GM12873 (cell line): ENCODE measurements at regions not wholly inside any gene's neighbourhood (a gene's known extent, or its start where the extent isn't known, plus 50 kb on each side); places are given as distances from the start of the nearest gene placed in this dataset.

Experiments
- TF ChIP-seq, protein P1 (sequence below): IDR thresholded peaks from 2 replicates; pipeline ENCODE4 v1.5.1; 2012; ENCODE audit warnings: low read depth, mild to moderate bottlenecking, moderate library complexity, low read length, control low read depth; ENCODE audit not compliant: insufficient read depth; ENCODE audit errors: missing control alignments

DNA sequence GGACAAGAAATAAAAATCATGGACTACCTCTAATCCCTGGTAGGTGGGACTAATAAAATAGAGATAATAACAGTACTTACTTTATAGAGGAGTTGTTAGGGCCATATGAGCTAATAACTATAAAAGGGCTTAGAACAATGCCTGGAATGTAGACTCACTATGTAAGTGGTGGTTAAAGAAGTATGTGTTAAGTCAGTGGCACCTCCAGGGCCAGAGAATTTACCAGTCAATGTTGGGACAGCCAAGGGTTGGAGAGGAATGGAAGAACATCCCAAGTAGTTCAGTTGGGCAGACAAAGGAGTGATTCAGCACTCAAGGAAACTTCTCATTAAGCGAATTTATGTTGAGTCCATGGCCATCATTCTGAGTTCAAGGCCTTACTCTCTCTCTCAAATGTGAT is 116.8 kb downstream of the OTOR start:
- TF ChIP-seq, protein P1, sequence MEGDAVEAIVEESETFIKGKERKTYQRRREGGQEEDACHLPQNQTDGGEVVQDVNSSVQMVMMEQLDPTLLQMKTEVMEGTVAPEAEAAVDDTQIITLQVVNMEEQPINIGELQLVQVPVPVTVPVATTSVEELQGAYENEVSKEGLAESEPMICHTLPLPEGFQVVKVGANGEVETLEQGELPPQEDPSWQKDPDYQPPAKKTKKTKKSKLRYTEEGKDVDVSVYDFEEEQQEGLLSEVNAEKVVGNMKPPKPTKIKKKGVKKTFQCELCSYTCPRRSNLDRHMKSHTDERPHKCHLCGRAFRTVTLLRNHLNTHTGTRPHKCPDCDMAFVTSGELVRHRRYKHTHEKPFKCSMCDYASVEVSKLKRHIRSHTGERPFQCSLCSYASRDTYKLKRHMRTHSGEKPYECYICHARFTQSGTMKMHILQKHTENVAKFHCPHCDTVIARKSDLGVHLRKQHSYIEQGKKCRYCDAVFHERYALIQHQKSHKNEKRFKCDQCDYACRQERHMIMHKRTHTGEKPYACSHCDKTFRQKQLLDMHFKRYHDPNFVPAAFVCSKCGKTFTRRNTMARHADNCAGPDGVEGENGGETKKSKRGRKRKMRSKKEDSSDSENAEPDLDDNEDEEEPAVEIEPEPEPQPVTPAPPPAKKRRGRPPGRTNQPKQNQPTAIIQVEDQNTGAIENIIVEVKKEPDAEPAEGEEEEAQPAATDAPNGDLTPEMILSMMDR: no peak

DNA sequence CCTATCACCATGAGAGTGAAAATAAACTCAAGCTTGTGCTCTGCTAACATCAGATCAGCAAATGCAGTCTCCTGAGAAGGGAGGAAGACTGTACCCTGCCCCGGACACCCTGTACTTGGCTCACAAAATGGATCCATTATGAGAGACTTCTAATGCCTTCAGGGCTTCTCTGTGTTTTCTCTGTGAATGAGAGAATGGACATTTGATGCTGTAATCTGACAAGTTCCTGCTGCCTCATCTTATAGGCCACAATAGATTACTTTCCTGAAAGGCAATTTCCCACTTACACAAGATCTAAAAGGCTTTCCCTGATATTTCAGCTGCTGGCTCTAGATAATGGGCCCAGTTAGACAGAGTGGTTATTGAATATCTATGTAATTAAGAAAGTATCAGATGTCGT is 117.2 kb downstream of the OTOR start:
- TF ChIP-seq, protein P1: no peak

DNA sequence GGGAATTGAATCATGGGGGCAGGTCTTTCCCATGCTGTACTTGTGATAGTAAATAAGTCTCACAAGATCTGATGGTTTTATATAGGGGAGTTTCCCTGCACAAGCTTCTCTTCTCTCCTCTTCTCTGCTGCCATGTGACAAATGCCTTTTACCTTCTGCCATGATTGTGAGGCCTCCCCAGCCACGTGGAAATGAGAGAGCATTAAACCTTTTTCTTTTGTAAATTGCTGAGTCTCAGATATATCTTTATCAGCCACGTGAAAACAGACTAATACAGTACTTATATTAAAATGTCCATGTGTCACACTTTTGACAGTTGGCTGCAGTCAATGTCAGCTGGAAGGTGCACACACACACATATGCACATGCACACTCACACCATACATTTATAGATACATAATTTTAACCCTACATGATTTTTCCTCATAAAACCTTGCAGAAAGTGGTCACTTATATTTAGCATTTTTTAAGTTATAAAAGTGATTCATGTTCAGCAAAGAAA is 128.9 kb downstream of the OTOR start:
- TF ChIP-seq, protein P1: no peak

DNA sequence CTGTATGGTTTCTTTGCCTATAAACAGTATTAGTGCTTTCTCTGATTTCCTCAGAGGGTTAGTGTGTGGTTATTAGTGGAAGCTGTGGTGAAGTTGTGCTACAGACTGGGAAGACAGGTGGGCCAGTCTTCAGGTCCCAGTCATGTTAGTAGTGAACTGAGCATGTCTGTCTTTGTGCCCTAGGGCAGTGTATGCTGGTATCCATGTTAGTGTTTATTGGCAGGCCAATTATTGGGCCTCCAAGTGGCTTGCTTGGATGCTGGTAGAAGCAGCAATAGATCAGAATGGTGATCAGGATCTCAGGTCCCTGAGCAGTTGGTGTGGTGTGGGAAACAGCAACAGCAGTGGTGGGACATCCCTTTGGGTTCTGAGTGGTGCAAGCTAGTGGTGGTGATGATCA is 137.6 kb downstream of the OTOR start:
- TF ChIP-seq, protein P1: no peak

DNA sequence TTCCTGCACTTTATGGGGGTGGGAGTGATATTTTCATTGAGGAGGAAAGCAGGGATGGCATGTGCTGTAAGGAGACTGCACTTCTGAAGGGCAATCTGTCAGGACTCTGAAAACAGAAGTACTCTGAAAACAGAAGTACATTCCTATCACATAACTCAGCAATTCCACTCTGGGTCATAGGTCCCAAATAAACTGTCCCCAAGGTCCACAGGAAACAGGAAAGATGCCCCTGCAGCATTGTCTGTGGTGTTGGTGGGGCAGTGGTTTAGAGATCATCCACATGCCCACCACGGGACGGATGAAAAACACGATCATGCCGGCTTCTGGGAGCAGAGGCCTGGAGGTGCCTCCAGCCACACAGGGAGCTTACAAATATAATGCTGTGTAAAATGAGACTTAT is 150.3 kb downstream of the OTOR start:
- TF ChIP-seq, protein P1: no peak

DNA sequence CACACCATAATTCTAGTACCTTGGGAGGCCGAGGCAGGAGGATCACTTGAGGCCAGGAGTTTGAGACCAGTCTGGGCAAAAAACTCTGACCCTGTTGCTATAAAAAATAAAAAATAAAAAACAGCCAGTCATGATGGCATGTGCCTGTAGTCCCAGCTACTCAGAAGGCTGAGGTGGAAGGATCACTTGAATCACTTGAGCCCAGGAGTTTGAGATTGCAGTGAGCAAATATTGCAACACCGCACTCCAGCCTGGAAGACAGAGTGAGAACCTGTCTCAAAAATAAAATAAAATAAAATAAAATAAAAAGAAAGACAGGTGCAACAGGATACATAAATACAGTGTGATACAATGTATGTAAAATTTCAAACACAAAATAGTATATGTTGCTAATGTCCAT is 154.5 kb downstream of the OTOR start:
- TF ChIP-seq, protein P1: no peak

DNA sequence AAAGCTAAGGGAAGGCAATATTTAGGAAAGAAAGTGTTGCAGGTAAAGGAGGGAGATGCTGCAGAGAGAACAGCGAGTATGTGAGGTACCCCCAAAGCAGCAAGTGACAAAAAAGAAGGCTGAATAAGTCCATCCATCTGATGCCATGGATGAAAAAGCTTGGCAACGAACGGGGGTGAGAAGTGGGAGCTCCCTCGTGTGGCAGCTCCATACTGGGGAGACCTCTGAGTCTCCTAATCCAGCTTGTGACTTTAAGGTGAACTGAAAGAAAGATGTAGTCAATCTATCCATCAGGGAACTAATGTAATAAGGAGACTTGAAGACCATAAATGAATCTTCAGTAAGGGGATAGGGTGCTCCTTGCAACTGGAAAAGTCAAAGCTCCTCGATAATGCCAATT is 156.6 kb downstream of the OTOR start:
- TF ChIP-seq, protein P1: peak; percentile 14
